CD4-positive, alpha-beta T cell treated with Interferon alpha-2 for 1 hour (primary cell): ENCODE measurements at regions not wholly inside any gene's neighbourhood (a gene's known extent, or its start where the extent isn't known, plus 50 kb on each side); places are given as distances from the start of the nearest gene placed in this dataset.

Experiments used
- DNase-seq, 2 donors: peaks; one replicate each; pipeline ENCODE4 v3.0.0-alpha.2; 2020 to 2022

- DNase-seq: no peak
Observed at GRCh38 chr2:19776941-19777514, 124.8 kb downstream of the TTC32 start.

DNA sequence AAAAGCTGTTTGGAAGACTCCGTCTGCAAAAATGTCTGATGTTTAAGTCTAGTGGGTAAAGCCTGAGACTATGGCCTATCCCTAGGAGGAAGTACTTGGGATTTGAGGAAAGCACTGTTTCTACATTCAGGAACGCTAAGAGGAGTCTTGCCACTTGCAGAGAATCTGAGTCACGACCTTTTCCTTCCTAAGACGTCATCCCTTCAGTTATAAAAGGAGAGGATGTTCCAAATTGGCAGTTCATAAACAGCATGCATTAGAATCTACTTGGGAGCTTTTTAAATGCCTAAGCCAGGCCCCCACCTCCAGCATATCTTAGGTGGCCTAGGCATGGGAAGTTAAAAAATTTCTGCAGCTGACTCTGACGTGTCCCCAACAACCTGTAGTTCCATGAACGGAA, 125.9 kb downstream of the TTC32 start:
- no peak for DNase-seq

- no peak for DNase-seq
Observed at GRCh38 chr2:19775315-19775714, 126.5 kb downstream of the TTC32 start.

- DNase-seq: no peak
Observed at GRCh38 chr2:19774805-19775176, 127.0 kb downstream of the TTC32 start.

DNA sequence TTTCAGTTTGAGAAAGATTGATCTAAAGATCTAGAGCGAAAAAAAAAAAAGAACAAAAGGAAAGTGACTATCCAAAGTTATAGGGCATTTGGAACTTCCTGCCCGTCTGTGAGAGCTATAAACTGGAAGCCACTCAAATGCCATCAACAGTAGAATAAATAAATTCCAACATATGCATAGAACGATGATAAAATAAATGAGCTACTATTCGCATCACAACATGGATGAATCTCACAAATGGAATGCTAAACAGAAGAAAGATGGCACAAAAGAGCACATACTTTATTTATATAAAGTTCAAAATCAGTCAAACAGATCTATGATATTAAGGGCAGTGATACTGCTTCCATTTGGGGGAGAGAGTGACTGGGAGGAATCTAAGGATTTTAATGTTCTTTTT, 128.8 kb downstream of the TTC32 start:
- DNase-seq: no peak

GRCh38 chr2:19769513-19769912, 132.3 kb downstream of the TTC32 start:
- DNase-seq: no peak

- no peak for DNase-seq
Observed at GRCh38 chr2:19767899-19768298, 133.9 kb downstream of the TTC32 start.

DNA sequence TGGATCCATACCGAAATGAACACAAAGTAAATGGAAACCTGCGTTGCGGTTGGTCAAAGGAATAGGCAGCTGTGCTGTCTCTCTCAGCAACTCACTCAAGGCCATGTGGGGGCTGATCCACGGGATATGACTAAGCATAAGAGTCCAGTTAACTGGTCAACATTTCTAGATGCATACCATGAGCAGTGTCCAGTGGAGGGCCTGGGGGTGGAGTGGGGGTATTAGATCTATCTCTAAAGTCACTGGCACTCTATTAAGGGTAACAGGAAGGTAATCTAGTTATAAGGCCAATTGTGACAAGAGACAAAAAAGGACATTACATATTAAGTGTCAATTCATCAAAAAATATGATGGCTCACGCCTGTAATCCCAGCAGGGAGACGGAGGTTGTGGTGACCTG, 136.8 kb downstream of the TTC32 start:
- DNase-seq: no peak

DNA sequence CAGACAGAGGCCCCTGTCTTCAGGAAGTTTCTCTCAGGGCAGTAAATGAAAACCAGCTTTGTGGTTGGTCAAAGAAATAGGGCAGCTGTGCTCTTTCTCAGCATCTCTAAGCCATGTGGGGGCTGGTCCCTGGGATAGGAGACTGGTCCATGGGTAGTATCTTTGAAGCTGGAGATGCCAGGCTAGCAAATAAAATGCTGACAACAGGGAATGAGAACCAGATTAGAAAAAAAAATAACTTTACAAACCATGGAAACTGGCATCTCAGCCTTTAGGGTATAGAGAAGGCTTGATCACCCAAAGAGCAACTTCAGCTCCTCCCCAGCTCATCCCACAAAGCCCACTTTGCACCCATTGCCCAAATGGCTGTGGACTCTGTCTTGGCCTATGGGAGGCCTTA, 138.1 kb downstream of the TTC32 start:
- DNase-seq: no peak

DNA sequence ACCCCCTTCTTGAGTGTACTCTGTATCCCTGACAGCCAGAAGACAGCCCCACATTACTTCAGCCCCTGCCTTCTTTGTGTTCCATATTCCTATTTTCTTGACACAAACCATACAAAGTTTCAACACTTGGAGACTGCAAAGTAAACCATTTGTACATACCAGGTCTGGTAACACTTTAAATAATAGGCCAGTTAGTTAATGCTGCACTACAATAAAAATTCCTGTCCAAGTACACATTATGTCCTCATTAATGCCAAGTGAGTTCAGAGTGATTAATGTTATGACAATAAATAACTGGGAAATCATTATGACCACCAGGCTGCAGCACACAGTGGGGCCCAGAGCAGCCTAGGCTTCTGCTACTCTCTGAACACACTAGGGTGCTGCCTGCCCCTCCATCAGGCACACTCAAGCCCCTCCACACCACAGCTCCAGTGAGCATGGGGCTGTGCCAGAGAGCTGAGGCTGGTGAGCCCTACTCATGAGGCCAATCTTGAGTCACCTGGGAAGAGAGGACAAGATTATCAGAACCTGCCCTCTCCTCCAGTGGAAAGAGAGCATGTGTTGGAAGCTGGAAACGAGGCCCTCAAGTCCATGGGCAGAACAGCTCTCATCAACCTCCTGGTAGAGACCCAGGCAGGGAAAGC, 138.7 kb downstream of the TTC32 start:
- no peak for DNase-seq

DNA sequence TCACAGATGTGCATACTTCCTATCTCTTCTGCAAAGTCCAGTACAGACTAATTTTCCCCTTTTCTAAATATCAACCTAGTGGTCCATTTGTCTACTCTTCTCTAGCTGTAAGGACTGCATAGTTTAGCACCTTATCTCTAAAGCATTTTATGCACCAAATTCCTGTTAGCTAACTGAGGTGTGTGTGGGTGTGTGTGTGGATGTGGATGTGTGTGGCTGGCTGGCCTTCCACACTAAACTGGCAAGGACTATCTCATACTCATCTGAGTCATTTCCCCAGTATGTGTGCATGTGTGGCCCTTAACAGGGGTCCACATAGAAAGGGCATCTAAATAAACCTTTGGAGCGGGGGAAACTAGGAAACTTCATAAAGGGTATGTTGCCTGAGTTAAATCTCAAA, 139.6 kb downstream of the TTC32 start:
- no peak for DNase-seq

GRCh38 chr2:19759880-19760279, 141.9 kb downstream of the TTC32 start:
- DNase-seq: no peak

DNA sequence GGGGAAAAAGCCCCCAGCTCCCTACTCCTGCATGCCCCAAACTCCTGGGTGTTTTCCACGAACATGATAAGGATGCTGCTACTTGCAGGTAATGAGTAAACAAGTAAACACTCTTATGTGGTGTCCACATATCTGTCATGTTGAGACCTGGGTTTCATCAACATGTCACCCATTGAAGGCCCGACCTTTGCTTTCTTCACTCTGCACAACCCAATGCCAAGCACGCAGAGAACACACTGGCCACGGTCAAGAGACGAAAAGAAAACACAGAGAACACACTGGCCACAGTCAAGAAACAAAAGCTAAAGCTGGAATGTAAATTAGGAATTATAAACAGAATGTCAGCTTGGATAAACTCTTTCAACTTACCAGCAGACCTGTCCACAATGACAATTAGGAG, 143.1 kb downstream of the TTC32 start:
- DNase-seq: no peak

GRCh38 chr2:19757586-19757985, 144.2 kb downstream of the TTC32 start:
- no peak for DNase-seq

DNA sequence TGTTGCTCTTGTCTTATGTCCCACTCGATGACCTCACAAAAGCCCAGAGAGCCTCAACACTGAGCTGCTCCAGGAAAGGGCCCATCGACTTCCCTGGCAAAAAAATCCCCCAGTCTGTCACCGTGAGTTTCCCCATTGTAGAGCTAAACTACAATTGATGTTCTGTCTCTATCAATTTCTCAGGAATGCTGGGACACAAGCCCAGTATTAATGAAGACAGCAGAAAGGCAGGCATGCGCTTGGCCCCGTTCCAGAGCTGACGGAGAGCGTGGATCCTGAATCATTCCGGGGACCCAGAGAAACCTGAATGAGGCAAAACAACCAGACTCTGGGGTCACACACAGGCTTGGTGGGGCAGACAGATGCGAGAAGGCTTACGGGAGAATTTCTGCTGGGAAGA, 146.9 kb downstream of the TTC32 start:
- no peak for DNase-seq

GRCh38 chr2:19753818-19754217, 148.0 kb downstream of the TTC32 start:
- DNase-seq: no peak

GRCh38 chr2:19753314-19753713, 148.5 kb downstream of the TTC32 start:
- DNase-seq: no peak

DNA sequence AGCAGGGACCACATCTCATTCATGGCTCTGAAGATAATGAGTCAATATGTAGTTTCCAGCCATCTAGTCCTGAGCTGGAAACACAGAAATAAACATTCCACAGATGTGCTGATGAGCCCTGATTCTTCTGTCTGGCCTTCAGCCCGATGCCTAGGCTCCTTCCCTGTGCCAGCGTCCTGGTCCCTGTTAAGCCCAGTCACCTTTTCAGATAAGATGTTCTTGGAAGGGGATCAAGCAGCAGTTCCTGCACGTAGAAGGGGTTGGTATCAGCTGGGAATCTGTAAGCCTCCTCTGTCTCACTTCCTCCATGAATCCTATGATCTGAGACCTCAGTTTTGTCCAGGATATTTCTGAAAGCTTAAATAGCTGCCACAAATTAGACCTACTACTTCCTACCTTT, 149.3 kb downstream of the TTC32 start:
- no peak for DNase-seq

DNA sequence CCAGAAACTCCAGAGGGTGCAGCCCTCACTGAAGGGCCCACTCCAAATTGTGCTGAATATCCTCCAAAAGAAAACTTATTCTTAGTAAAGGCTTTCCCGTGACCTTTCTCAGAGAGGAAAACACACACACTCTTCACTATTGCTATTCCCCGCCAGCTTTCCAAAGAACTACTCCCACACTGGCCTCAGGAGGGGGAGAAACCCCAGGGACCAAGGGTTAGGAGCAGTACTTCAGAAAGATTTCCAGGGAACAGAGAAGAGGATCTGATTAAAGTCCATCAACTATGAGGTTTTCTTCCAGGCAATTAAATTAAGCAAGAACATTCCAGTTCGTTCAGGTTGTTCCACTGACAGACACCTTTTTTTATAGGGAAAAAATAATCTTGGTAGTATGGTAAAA, 150.2 kb downstream of the TTC32 start:
- DNase-seq: no peak

GRCh38 chr2:19750136-19750535, 151.6 kb downstream of the TTC32 start:
- DNase-seq: no peak

- no peak for DNase-seq
Observed at GRCh38 chr2:19749507-19749836, 152.3 kb downstream of the TTC32 start.

GRCh38 chr2:19748711-19749506, 152.9 kb downstream of the TTC32 start:
- no peak for DNase-seq

GRCh38 chr2:19748073-19748375, 153.8 kb downstream of the TTC32 start:
- no peak for DNase-seq

DNA sequence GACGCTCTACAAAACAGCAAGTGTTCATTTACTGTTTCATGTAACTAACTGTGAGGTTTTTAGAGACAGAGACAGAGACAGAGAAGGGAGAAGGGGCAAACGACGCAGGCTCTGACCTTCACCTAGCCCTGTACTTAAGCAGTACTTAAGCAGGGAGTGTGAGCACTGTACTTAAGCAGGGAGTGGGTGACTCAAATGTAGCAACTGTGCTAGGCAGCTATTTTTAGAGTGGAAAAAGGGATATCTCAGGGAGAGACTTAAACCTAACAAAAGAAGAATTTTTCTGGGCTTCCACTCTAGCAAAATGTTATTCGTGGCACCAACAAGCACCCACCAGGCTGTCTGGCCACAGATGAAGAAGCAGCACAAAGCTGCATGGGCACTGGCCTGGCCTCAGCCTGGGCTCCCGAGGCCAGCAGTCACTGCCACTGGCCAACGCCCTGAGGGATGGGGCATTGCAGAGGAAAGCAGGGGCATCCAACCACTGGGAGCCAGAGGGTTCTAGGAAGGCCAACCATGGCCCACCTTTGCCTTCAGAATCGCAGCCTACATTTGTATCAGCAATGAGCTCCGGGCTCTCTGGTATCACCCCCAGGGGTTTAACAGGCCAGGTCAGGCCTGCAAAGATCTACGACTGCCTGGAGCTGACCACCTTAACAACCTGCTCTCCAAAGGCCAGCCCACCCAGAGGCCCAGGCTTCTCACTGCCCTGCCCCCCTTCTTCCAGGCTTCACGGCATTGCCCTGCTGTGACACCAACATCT, 154.3 kb downstream of the TTC32 start:
- no peak for DNase-seq
